SK-N-MC (cell line): ENCODE measurements at regions not wholly inside any gene's neighbourhood (a gene's known extent, or its start where the extent isn't known, plus 50 kb on each side); places are given as distances from the start of the nearest gene placed in this dataset.
"Not testable (repeated sequence)": the region's sequence is repeated elsewhere in the genome, so short reads cannot be mapped to it uniquely, and the experiment has no call there.

Experiments used
- DNase-seq: peaks from one replicate; pipeline ENCODE4 v3.0.0-alpha.2; 2011; ENCODE audit warnings: low read depth, low spot score
- H3K27ac ChIP-seq: fragments of 200-600 bp; sonication (generic); 2 replicates; pipeline ENCODE4 v1.5.1; 2016; ENCODE audit warnings: mixed run types
- H3K36me3 ChIP-seq: fragments of 200-600 bp; sonication (generic); 2 replicates; pipeline ENCODE4 v1.6.1; 2017; ENCODE audit warnings: antibody characterized with exemption, low read length, mixed read lengths; ENCODE audit not compliant: insufficient read depth
- H3K4me3 ChIP-seq: fragments of 200-600 bp; sonication (generic); 2 replicates; pipeline ENCODE4 v1.5.1; 2016
- H3K9ac ChIP-seq: fragments of 200-600 bp; sonication (generic); 2 replicates; pipeline ENCODE4 v1.8.0; 2017; ENCODE audit warnings: mixed run types, mixed read lengths; ENCODE audit not compliant: insufficient read length
- H3K9me3 ChIP-seq: fragments of 200-600 bp; sonication (generic); 2 replicates; pipeline ENCODE4 v1.6.1; 2017; ENCODE audit warnings: low read depth, mild to moderate bottlenecking, antibody characterized with exemption, low read length, moderate library complexity, mixed read lengths
- EZH2 ChIP-seq: fragments of 200-600 bp; sonication (generic); IDR thresholded peaks from one replicate; pipeline ENCODE4 v1.6.1; 2017; ENCODE audit warnings: antibody characterized with exemption
- FOXP2 ChIP-seq: optimal IDR thresholded peaks from 2 replicates; pipeline ENCODE3; 2011; ENCODE audit warnings: mild to moderate bottlenecking, moderate library complexity; ENCODE audit not compliant: insufficient read depth; ENCODE audit errors: extremely low read length, control extremely low read depth
- POLR2AphosphoS5 ChIP-seq: IDR thresholded peaks from 2 replicates; pipeline ENCODE4 v1.6.1; 2012; ENCODE audit warnings: mild to moderate bottlenecking, low read depth, low read length, borderline replicate concordance

DNA sequence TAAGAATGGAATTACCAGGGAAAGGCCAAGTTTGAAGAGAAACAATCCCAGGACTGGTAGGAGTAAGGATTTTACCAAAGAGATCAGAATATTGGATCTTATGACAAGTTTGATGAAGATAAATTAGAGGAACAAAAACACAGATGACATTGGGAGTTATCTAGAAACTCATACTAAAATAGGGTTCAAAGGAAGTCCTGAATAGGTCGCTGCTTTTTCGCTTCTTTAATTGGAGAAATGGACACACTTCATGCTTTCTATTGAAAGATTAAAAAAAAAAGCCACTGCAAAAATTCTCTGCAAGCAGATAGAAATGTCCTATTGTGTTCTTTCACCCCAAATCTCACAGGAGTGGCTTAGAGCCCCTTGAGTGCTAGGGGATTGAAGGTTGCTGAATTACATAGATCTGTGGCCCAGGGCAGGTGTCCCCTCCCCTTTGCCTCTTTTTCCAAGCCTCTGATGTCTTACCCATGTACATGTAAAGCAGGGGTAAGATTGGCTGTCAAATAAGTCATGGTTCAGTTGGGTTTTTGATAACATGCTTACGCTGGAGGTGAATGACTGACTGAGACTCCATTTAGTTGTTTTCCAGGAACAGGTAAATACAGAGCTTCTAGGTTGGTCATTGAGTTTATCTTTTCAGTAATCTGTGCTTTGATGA is 152.0 kb downstream of the OR13A1 start:
- Histone ChIP-seq H3K4me3 (no peak overlapping the region), H3K9ac (no peak overlapping the region), H3K27ac (no peak overlapping the region), H3K9me3 (no peaks in the 10 kb centered on the region), H3K36me3 (no peaks in the 10 kb centered on the region)
- DNase-seq = no peak
- TF ChIP-seq FOXP2 = no peak

DNA sequence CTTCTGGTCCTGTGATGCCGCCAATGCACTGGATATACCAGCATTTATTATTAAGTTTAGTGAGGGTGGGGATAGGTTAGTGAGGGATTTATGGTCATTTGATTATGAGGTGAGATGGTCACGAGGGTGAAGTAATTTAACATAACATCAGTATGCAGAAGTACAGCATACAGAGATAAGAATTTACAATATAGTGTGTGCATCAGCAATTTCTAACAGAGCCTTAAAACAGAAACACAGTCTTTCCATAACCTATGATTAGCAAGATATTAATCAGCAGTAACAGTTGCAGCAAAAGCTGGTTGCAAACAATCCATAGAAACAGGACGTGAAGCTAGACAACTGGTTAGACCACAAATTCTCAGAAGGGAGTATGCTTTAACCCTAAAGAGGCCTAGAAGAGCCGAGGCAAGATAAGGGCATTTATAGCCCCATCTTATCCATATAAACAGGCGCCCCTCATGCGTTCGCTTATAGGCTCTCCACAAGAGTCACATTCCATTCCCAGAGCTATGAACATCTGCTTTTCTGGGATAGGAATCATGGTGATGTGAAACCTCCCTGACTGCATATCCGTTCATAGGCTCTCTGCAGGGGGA is 139.8 kb downstream of the OR13A1 start:
- not testable (repeated sequence) for H3K9ac ChIP-seq, H3K27ac ChIP-seq, H3K9me3 ChIP-seq, DNase-seq, H3K4me3 ChIP-seq, H3K36me3 ChIP-seq

DNA sequence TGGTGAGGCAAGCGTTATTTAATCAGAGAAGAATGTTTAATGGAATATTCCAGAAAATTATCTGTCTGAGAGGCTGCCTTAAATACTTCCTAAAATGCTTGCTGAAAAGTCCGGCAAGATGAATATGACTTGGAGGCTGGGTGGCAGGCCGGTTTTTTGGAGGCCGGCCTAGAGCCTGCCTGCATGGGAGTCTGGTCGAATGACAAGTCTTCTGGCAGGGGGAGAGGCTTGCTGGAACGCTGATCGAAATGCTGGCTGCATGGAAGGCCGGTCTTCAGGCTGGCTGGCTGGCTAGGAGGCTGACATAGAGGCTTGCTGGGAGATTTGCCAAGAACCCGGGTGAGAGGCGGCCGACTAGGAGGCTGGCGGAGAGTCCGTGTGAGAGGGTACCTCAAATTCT is 135.7 kb downstream of the OR13A1 start:
- Histone ChIP-seq H3K4me3 (no peak overlapping the region), H3K9ac (no peak overlapping the region), H3K27ac (no peak overlapping the region), H3K36me3 (no peaks in the 10 kb centered on the region), H3K9me3 (no peaks in the 10 kb centered on the region)
- no peak for TF ChIP-seq FOXP2
- TF ChIP-seq EZH2 = no peak
- no peak for TF ChIP-seq POLR2AphosphoS5
- DNase-seq = no peak

DNA sequence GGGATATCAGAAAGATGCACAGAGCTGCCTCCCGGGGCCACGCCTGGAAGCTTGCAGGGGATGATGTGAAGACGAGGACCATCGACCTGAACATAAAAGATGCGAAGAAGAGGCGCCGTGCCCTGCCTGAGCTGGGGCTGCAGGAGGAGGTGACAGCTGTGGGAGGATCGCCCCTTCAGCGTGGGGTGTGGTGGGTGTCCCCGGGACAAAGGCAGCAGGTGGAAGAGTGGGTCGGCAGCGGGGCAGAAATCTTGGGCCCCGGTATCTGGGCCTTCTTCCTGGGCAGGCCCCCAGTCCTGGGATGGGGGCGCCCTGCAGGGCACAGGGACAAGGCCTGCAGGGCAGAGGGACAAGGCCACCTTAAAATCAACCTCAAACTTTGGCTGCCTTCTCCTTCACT is 134.9 kb downstream of the OR13A1 start:
- H3K27ac ChIP-seq = no peak overlapping the region
- H3K9me3 ChIP-seq = no peaks in the 10 kb centered on the region
- DNase-seq = no peak
- TF ChIP-seq POLR2AphosphoS5 (no peak), FOXP2 (no peak), EZH2 (no peak)
- no peak overlapping the region for H3K4me3 ChIP-seq
- no peak overlapping the region for H3K9ac ChIP-seq
- no peaks in the 10 kb centered on the region for H3K36me3 ChIP-seq

DNA sequence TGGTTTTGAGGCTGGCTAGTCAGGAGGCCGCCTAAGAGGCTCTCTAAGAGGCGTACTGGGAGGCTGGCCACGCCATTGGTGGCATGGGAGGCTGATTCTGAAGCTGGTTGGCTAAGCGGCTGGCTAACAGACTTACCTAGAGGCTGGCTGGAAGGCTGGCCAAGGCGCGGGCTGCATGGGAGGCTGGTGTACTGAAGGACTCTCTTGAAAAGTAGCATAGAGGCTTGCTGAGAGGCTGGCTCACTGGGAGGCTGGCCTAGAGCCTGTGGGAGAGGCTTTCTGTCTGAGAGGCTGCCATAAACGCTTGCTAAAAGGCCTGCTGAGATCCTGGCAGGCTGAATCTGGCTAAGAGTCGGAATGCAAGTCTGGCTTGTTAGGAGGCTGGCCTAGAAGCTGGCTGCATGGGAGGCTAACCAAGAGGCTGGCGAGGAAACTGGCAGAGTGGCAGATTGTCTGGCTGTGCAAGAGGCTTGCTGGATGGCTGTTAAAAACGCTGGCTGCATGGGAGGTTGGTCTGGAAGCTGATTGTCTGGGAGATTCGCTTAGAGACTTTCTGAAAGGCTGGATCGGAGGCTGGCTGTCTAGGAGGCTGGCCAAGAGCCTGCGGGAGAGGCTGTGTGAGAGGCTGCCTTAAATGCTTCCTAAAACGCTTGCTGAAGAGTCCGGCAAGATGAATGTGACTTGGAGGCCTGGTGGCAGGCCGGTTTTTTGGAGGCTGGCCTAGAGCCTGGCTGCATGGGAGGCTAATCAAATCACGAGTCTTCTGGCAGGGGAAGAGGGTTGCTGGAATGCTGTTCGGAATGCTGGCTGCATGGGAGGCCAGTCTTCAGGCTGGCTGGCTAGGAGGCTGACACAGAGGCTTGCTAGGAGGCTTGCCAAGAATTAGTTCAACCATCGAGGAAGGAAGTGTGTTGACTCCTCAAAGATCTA is 134.2 kb downstream of the OR13A1 start:
- Histone ChIP-seq H3K4me3 (no peak overlapping the region), H3K9ac (no peak overlapping the region), H3K36me3 (no peaks in the 10 kb centered on the region), H3K27ac (no peak overlapping the region), H3K9me3 (no peaks in the 10 kb centered on the region)
- DNase-seq = no peak
- no peak for TF ChIP-seq POLR2AphosphoS5
- TF ChIP-seq EZH2 = no peak
- TF ChIP-seq FOXP2 = no peak

DNA sequence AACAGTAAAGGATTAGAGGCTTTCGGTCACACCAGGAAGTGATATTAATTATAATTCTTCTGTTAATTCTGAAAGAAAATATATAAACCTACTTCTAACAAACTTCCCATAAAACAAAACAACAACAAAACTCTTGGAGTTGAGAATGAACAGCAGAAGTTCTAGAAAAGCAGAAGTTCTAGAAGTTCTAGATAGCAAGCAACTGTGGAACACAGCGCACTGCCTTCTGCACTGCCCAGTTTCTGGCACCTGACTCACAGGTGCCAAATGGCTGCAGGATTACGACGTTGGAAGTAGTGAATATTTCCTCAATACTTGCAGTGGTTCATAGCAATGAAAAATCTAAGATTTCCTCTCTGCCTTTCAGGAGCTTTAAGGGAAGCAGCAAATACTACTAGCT is 132.2 kb downstream of the OR13A1 start:
- no peak overlapping the region for H3K4me3 ChIP-seq
- TF ChIP-seq EZH2 (no peak), FOXP2 (no peak), POLR2AphosphoS5 (no peak)
- DNase-seq = no peak
- H3K27ac ChIP-seq = no peak overlapping the region
- H3K36me3 ChIP-seq = no peaks in the 10 kb centered on the region
- H3K9me3 ChIP-seq = no peaks in the 10 kb centered on the region
- H3K9ac ChIP-seq = no peak overlapping the region

DNA sequence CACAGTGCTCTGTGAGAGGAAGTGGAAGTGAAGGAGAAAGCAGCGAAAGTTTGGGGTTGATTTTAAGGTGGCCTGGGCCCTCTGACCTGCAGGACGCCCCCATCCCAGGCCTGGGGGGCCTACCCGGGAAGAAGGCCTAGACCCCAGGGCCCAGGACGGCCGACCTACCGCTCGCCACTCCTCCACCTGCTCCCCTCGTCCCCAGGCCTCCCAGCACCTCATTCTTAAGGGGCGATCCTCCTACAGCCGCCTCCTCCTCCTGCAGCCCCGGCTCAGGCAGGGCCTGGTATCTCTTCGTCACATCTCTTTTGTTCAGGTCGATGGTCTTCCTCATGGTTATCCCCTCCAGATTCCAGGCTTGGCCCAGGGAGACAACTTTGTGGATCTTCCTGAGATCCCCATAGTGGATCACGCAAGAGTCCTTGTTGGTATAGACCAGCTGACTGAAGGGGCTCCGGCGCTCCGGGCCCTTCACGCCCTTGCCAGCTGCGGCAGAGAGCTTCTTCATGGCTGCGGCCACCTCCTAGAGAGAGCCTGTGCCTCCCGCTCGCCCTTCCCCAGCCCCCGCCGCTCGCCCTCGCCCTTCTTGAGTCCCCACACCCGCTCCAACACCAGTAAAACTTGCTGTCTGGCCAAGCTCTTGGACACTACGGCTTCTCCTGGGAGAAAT is 117.5 kb downstream of the OR13A1 start:
- Histone ChIP-seq H3K27ac (no peak overlapping the region), H3K9me3 (no peaks in the 10 kb centered on the region), H3K36me3 (no peaks in the 10 kb centered on the region), H3K4me3 (no peak overlapping the region), H3K9ac (no peak overlapping the region)
- DNase-seq = no peak
- no peak for TF ChIP-seq POLR2AphosphoS5
- TF ChIP-seq EZH2 = no peak
- no peak for TF ChIP-seq FOXP2

DNA sequence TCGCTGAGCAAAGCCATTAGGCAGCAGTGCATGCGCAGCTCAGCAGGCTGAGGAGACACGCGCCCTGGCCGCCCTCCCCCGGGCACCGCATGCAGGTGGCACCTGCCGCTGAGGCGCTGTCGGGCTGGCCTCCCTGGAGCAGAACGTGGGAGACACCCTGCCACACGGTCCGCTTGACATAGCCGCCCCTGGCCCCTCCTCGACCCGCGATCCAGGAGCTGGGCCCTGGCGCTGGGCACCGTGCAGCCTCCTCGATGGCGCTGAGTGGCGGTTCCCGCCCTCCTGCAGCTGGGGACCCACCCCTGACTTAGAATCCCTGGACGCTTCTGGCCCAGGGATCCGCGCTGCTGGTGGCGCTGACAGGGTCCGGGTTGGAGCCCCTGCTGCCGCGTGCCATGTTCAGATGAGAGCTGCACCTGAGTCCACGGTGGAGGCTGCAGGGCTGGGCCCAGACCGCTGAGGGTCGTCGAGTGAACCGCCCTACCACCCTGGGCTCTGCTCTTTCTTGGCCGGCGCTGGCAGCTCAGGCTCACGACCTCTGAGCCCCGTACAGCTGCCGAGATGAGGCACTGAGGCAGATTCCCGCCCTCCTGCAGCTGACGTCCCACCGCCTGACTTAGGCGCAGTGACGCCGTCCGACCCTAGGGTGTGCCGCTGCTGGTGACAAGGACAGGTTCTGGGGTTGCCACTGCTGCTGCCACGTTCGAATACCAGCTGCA is 116.8 kb downstream of the OR13A1 start:
- DNase-seq = no peak
- no peak overlapping the region for H3K4me3 ChIP-seq
- TF ChIP-seq FOXP2 = no peak
- H3K9ac ChIP-seq = no peak overlapping the region
- no peaks in the 10 kb centered on the region for H3K36me3 ChIP-seq
- H3K27ac ChIP-seq = no peak overlapping the region
- H3K9me3 ChIP-seq = no peaks in the 10 kb centered on the region
